T-helper 17 cell (primary cell): ENCODE measurements at regions not wholly inside any gene's neighbourhood (a gene's known extent, or its start where the extent isn't known, plus 50 kb on each side); places are given as distances from the start of the nearest gene placed in this dataset.
A peak's percentile ranks its signal among the peaks of the same experiment; 100 is the strongest.

ENCODE experiments used
- ATAC-seq: fragments of 150-1000 bp; cut with Tn5 transposase; 2 replicates; pipeline ENCODE4 v1.10.0; 2021; ENCODE audit warnings: mild to moderate bottlenecking, moderate library complexity
- DNase-seq, 3 donors: peaks; one replicate each; pipeline versions ENCODE4 v3.0.0 to v3.0.0-alpha.2; 2020 to 2021
- H3K9me3 ChIP-seq: one replicate; pipeline ENCODE4 v1.7.0; 2013; ENCODE audit warnings: low read length, mild to moderate bottlenecking; ENCODE audit not compliant: control insufficient read depth, poor library complexity, severe bottlenecking
- H3K27ac Mint-ChIP-seq: one replicate; pipeline ENCODE4 v1.8.0; 2022; ENCODE audit warnings: mild to moderate bottlenecking, moderate library complexity, mixed read lengths
- H3K27me3 Mint-ChIP-seq: one replicate; pipeline ENCODE4 v1.8.0; 2022; ENCODE audit warnings: mixed read lengths
- H3K36me3 Mint-ChIP-seq: one replicate; pipeline ENCODE4 v1.8.0; 2022; ENCODE audit warnings: low read depth, mixed read lengths
- H3K4me1 Mint-ChIP-seq: one replicate; pipeline ENCODE4 v1.8.0; 2022; ENCODE audit warnings: mild to moderate bottlenecking, mixed read lengths
- H3K4me3 Mint-ChIP-seq: one replicate; pipeline ENCODE4 v1.8.0; 2022; ENCODE audit warnings: mild to moderate bottlenecking, moderate library complexity, mixed read lengths

- peaks cover 69% of the 10 kb centered on the region for H3K27me3 Mint-ChIP-seq
- no peak overlapping the region for H3K4me3 Mint-ChIP-seq
Measured at GRCh38 chr1:214198571-214198970, 82.4 kb upstream of the SMYD2 start.

DNA sequence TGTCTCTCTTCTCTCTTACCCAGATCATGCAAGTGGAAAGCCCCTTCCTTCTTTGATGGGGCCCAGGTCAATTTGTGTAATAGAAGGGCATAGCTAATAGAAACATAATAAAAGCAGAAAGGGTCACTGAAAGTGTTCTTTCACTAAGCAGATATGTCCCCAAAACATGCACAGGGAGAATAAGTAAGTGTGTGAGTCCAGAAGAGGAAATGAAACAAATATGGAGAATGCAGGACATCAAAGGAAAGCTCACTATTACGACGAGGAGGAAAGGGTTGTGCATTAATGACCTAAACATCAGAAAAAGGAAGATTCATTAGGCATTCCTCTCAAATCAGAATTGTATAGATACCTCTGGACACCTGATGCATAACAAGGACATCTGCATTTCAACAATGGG lies 81.4 kb upstream of the SMYD2 start:
- H3K36me3 Mint-ChIP-seq, result peaks cover 8% of the 10 kb centered on the region
- ATAC-seq, result no peak
- peaks cover 66% of the 10 kb centered on the region for H3K27me3 Mint-ChIP-seq
- H3K27ac Mint-ChIP-seq, result no peak overlapping the region
- DNase-seq, result no peak
- H3K4me1 Mint-ChIP-seq, result no peaks in the 10 kb centered on the region
- no peak overlapping the region for H3K4me3 Mint-ChIP-seq
- H3K9me3 ChIP-seq, result no peaks in the 10 kb centered on the region

More at GRCh38 chr1:214198571-214198970, 82.4 kb upstream of the SMYD2 start:
- H3K36me3 Mint-ChIP-seq, result peaks cover 8% of the 10 kb centered on the region
- no peak overlapping the region for H3K27ac Mint-ChIP-seq
- H3K4me1 Mint-ChIP-seq, result no peaks in the 10 kb centered on the region
- no peak for DNase-seq
- no peaks in the 10 kb centered on the region for H3K9me3 ChIP-seq
- no peak for ATAC-seq

- H3K27me3 Mint-ChIP-seq, result peaks cover 52% of the 10 kb centered on the region
- H3K9me3 ChIP-seq, result no peaks in the 10 kb centered on the region
- ATAC-seq (no peak), DNase-seq (no peak)
- H3K27ac Mint-ChIP-seq, result no peak overlapping the region
- H3K4me3 Mint-ChIP-seq, result no peak overlapping the region
- no peaks in the 10 kb centered on the region for H3K4me1 Mint-ChIP-seq
- H3K36me3 Mint-ChIP-seq, result peaks cover 4% of the 10 kb centered on the region
Measured at GRCh38 chr1:214202992-214203391, 78.0 kb upstream of the SMYD2 start.

DNA sequence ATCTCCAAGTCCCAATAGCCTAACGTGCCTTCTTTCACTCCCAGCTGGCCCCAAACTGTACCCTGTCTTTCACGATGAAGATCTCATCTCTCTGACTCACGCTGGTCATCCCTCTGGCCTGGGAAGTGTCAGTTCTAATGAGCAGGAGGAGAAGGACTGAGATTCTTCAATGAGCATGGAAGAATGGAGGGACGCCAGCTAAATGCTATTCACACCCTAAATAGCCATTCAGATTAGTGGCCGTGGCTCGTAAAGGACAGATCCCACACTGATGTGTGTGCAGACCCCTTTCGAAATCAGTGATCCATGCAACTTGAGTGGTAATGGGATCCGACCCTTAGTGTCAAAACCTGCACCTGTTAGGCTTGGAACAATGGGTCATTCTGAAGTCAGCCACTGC lies 75.9 kb upstream of the SMYD2 start:
- H3K9me3 ChIP-seq, result no peaks in the 10 kb centered on the region
- no peak overlapping the region for H3K27ac Mint-ChIP-seq
- no peaks in the 10 kb centered on the region for H3K4me1 Mint-ChIP-seq
- peaks cover 39% of the 10 kb centered on the region for H3K27me3 Mint-ChIP-seq
- ATAC-seq, result no peak
- no peak overlapping the region for H3K4me3 Mint-ChIP-seq
- H3K36me3 Mint-ChIP-seq, result no peaks in the 10 kb centered on the region
- DNase-seq, result no peak

DNA sequence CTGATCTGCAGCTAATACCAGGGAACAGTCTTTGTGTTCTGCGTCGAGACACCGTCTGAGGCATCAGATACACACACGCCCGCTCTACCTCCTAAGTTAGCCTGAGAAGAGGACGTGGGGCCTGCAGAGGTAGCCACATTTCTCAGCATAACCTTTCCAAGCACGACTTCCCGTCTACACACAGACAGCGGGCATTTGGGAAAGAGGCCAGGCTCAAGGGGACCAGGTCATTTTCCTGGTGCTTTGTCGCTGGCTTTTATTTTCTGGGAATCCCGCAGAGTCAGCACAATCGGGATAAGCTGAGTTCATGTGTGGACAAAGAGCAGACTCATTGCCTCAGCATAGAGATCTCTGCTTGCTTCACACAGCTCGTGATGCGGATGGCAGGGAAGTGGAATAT lies 72.5 kb upstream of the SMYD2 start:
- no peaks in the 10 kb centered on the region for H3K4me1 Mint-ChIP-seq
- no peak overlapping the region for H3K4me3 Mint-ChIP-seq
- H3K27me3 Mint-ChIP-seq, result peaks cover 31% of the 10 kb centered on the region
- no peak overlapping the region for H3K27ac Mint-ChIP-seq
- H3K36me3 Mint-ChIP-seq, result no peaks in the 10 kb centered on the region
- DNase-seq (no peak), ATAC-seq (no peak)
- no peaks in the 10 kb centered on the region for H3K9me3 ChIP-seq

DNA sequence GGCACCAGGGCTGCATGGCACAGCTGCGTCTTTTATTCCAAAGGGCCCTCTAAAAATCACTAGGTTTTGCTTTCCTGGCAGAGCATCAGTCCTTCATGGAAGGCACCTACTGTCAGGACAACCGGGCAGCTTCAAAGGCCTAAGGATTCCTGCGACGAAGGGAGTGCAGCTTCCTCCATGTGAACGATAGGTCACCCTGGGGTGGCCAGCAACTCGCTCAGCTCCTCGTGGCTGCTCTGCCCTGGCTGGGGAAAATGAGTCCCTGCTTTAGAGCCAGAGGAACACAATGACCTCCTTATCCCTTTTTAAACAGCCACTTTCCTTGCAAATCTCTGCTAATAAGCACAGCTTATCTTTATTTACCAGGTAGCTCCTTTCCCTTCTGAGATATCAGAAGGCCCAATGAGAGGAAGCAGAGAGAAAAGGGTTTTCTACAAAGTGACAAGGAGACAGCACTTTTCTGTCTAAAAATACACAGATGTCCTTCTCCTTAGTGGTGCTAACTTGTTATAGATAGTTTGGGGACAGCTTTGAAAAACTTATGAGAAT lies 71.6 kb upstream of the SMYD2 start:
- no peaks in the 10 kb centered on the region for H3K36me3 Mint-ChIP-seq
- H3K9me3 ChIP-seq, result no peaks in the 10 kb centered on the region
- H3K27ac Mint-ChIP-seq, result no peak overlapping the region
- peaks cover 29% of the 10 kb centered on the region for H3K27me3 Mint-ChIP-seq
- DNase-seq (no peak), ATAC-seq (no peak)
- H3K4me1 Mint-ChIP-seq, result peaks cover 2% of the 10 kb centered on the region
- H3K4me3 Mint-ChIP-seq, result no peak overlapping the region

DNA sequence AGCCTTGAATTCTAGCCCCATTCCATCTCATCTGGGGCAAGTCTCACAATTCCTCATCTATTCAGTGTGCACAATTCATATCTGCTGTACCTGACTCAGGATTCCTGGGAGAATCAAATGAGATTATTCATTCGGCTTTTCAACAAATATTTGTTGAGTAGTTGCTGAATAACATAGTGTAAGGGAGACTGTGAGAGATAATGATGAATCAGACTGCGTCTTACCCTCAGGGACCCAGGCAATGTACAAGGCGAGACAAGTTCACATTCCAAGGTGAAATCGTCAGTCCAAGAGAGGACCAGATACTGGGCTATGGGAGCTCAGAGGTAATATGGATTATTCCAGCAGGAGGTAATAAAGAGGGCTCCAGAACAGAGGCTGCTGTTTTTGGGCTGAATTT lies 67.8 kb upstream of the SMYD2 start:
- peaks cover 43% of the 10 kb centered on the region for H3K27me3 Mint-ChIP-seq
- ATAC-seq, result no peak

DNA sequence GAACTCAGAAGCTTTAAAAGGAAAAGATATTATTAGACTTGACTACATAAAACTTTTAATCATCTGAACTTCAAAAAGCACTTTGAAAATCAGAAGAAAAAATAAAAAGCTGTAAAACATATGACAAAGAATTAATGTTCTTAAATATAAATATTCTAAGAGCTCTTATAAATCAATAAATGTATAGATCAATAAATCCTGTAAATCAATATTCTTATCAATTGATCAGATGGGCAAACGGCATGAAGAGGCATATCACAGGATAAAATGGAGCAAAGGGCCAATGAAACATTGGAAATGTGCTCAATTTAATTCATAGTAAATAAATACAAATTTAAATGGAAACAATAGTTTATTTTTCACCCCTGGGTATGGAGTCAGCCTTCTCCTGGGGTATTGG lies 66.1 kb upstream of the SMYD2 start:
- Mint-ChIP-seq H3K27ac (no peak overlapping the region), H3K4me3 (no peak overlapping the region), H3K36me3 (peaks cover 2% of the 10 kb centered on the region), H3K27me3 (peaks cover 58% of the 10 kb centered on the region), H3K4me1 (peaks cover 9% of the 10 kb centered on the region)
- H3K9me3 ChIP-seq, result no peaks in the 10 kb centered on the region
- ATAC-seq, result no peak
- DNase-seq, result no peak

More for the DNA sequence above, 67.8 kb upstream of the SMYD2 start:
- H3K9me3 ChIP-seq, result no peaks in the 10 kb centered on the region
- Mint-ChIP-seq H3K27ac (no peak overlapping the region), H3K4me3 (peak overlapping the region; percentile 12), H3K4me1 (peaks cover 9% of the 10 kb centered on the region), H3K36me3 (peaks cover 2% of the 10 kb centered on the region)
- no peak for DNase-seq

DNA sequence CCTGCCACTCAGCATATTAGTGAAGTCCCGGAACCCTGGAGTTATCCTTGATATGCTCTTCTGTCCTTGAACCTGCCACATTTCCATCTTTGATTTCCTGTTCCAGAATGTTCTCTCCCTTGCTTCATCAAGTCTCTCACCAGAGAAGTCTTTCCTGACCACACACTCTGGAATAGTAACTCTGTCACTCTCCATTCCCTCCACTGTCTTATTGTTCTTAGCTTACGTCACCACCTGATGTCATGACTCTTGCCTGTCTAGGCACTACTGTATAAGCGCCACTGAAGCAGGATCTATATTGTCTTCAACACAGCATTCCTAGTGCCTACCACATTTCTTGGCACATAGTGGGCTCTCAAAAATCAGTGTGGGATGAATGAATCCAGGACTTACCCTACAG lies 65.4 kb upstream of the SMYD2 start:
- DNase-seq, result no peak
- Mint-ChIP-seq H3K4me3 (no peak overlapping the region), H3K27me3 (peaks cover 65% of the 10 kb centered on the region), H3K36me3 (peaks cover 2% of the 10 kb centered on the region), H3K27ac (no peak overlapping the region), H3K4me1 (peaks cover 9% of the 10 kb centered on the region)
- no peak for ATAC-seq
- H3K9me3 ChIP-seq, result no peaks in the 10 kb centered on the region

- peaks cover 9% of the 10 kb centered on the region for H3K4me1 Mint-ChIP-seq
- H3K27ac Mint-ChIP-seq, result no peak overlapping the region
- no peaks in the 10 kb centered on the region for H3K9me3 ChIP-seq
- ATAC-seq, result no peak
- no peak for DNase-seq
- H3K27me3 Mint-ChIP-seq, result peaks cover 65% of the 10 kb centered on the region
- peaks cover 2% of the 10 kb centered on the region for H3K36me3 Mint-ChIP-seq
- H3K4me3 Mint-ChIP-seq, result no peak overlapping the region
Measured at GRCh38 chr1:214216021-214216420, 64.9 kb upstream of the SMYD2 start.

GRCh38 chr1:214216779-214217178 lies 64.2 kb upstream of the SMYD2 start:
- peaks cover 9% of the 10 kb centered on the region for H3K4me1 Mint-ChIP-seq
- H3K9me3 ChIP-seq, result no peaks in the 10 kb centered on the region
- H3K27ac Mint-ChIP-seq, result no peak overlapping the region
- peaks cover 2% of the 10 kb centered on the region for H3K36me3 Mint-ChIP-seq
- DNase-seq (no peak), ATAC-seq (no peak)
- no peak overlapping the region for H3K4me3 Mint-ChIP-seq
- H3K27me3 Mint-ChIP-seq, result peaks cover 64% of the 10 kb centered on the region

GRCh38 chr1:214219902-214220301 lies 61.1 kb upstream of the SMYD2 start:
- DNase-seq (no peak), ATAC-seq (no peak)
- H3K4me1 Mint-ChIP-seq, result peaks cover 7% of the 10 kb centered on the region
- H3K9me3 ChIP-seq, result no peaks in the 10 kb centered on the region
- H3K27me3 Mint-ChIP-seq, result peaks cover 69% of the 10 kb centered on the region
- peaks cover 4% of the 10 kb centered on the region for H3K36me3 Mint-ChIP-seq
- H3K27ac Mint-ChIP-seq, result no peak overlapping the region
- no peak overlapping the region for H3K4me3 Mint-ChIP-seq

GRCh38 chr1:214220891-214221290 lies 60.1 kb upstream of the SMYD2 start:
- Mint-ChIP-seq H3K36me3 (peaks cover 2% of the 10 kb centered on the region), H3K27me3 (peaks cover 71% of the 10 kb centered on the region), H3K4me1 (peaks cover 3% of the 10 kb centered on the region), H3K4me3 (no peak overlapping the region), H3K27ac (no peak overlapping the region)
- no peaks in the 10 kb centered on the region for H3K9me3 ChIP-seq
- ATAC-seq (no peak), DNase-seq (no peak)

GRCh38 chr1:214224611-214225354 lies 56.2 kb upstream of the SMYD2 start:
- Mint-ChIP-seq H3K4me1 (peaks cover 3% of the 10 kb centered on the region), H3K27me3 (peaks cover 68% of the 10 kb centered on the region), H3K27ac (no peak overlapping the region), H3K4me3 (no peak overlapping the region), H3K36me3 (peaks cover 2% of the 10 kb centered on the region)
- ATAC-seq (no peak), DNase-seq (no peak)
- no peaks in the 10 kb centered on the region for H3K9me3 ChIP-seq
